Fibroblast of lung (primary cell): ENCODE measurements at regions not wholly inside any gene's neighbourhood (a gene's known extent, or its start where the extent isn't known, plus 50 kb on each side); places are given as distances from the start of the nearest gene placed in this dataset.
"Not testable (repeated sequence)": the region's sequence is repeated elsewhere in the genome, so short reads cannot be mapped to it uniquely, and the experiment has no call there.

ENCODE experiments used
- DNase-seq, 2 donors: peaks; one replicate each; pipeline versions ENCODE4 v3.0.0 to v3.0.0-alpha.2; 2010; ENCODE audit warnings: low read depth in 2 of 2
- H2AFZ ChIP-seq: 2 replicates; pipeline ENCODE4 v1.5.1; 2012; ENCODE audit warnings: low read length, control low read depth, inconsistent platforms
- H3K27ac ChIP-seq: 2 replicates; pipeline ENCODE4 v1.5.1; 2011; ENCODE audit warnings: low read length, control low read depth; ENCODE audit not compliant: insufficient read depth
- H3K27me3 ChIP-seq: 2 replicates; pipeline ENCODE4 v1.5.1; 2011; ENCODE audit warnings: mild to moderate bottlenecking, low read length; ENCODE audit not compliant: control insufficient read depth, insufficient read depth
- H3K36me3 ChIP-seq: 2 replicates; pipeline ENCODE4 v1.5.1; 2011; ENCODE audit warnings: low read length; ENCODE audit not compliant: control insufficient read depth, insufficient read depth
- H3K4me1 ChIP-seq: 2 replicates; pipeline ENCODE4 v1.5.1; 2011; ENCODE audit warnings: low read length; ENCODE audit not compliant: control insufficient read depth, insufficient read depth; ENCODE audit errors: extremely low read depth
- H3K4me2 ChIP-seq: 2 replicates; pipeline ENCODE4 v1.5.1; 2011; ENCODE audit warnings: low read length, control low read depth; ENCODE audit not compliant: insufficient read depth; ENCODE audit errors: extremely low read depth
- H3K4me3 ChIP-seq, 4 experiments: fragments of 200-600 bp in 1 of 4; sonication (generic) in 1 of 4; replicated peaks in 1 of 4; 2 replicates each; pipeline ENCODE4 v1.5.1; 2011 to 2016; ENCODE audit warnings: low read length in 4 of 4, low read depth in 3 of 4, mild to moderate bottlenecking in 3 of 4, control low read depth in 2 of 4, inconsistent platforms in 1 of 4, mixed read lengths in 1 of 4; ENCODE audit not compliant: insufficient read depth in 1 of 4; ENCODE audit errors: control extremely low read depth in 1 of 4
- H3K79me2 ChIP-seq: 2 replicates; pipeline ENCODE4 v1.5.1; 2012; ENCODE audit warnings: mild to moderate bottlenecking, low read length, inconsistent platforms; ENCODE audit not compliant: control insufficient read depth, insufficient read depth
- H3K9ac ChIP-seq: 2 replicates; pipeline ENCODE4 v1.5.1; 2011; ENCODE audit warnings: mild to moderate bottlenecking, low read length, control low read depth; ENCODE audit not compliant: insufficient read depth
- H3K9me3 ChIP-seq: 2 replicates; pipeline ENCODE4 v1.5.1; 2012; ENCODE audit warnings: low read depth, low read length; ENCODE audit not compliant: control insufficient read depth, insufficient read depth
- H4K20me1 ChIP-seq: 2 replicates; pipeline ENCODE4 v1.5.1; 2011; ENCODE audit warnings: low read length; ENCODE audit not compliant: control insufficient read depth, insufficient read depth; ENCODE audit errors: extremely low read depth
- EZH2 ChIP-seq: IDR thresholded peaks from 2 replicates; pipeline ENCODE4 v1.5.1; 2012; ENCODE audit warnings: low read length, control low read depth, mild to moderate bottlenecking; ENCODE audit errors: missing control alignments
- TF ChIP-seq, protein P1 (sequence below), 2 donors: IDR thresholded peaks in 1 of 2; conservative IDR thresholded peaks in 1 of 2; 1 replicate in 1 of 2; 2 replicates in 1 of 2; pipeline ENCODE4 v1.5.1; 2011 to 2012; ENCODE audit warnings: low read length in 2 of 2, control low read depth in 1 of 2, inconsistent platforms in 1 of 2, low read depth in 1 of 2, mild to moderate bottlenecking in 1 of 2

GRCh38 chr5:125913200-125913599, 510.0 kb upstream of the GRAMD2B start:
- Histone ChIP-seq H3K4me1 (no peaks in the 10 kb centered on the region), H3K9ac (no peak overlapping the region), H3K36me3 (no peaks in the 10 kb centered on the region), H2AFZ (no peak overlapping the region), H3K27me3 (no peaks in the 10 kb centered on the region), H3K4me2 (no peak overlapping the region), H3K9me3 (no peaks in the 10 kb centered on the region), H3K4me3 (no peak overlapping the region), H3K27ac (no peak overlapping the region), H3K79me2 (no peaks in the 10 kb centered on the region), H4K20me1 (no peaks in the 10 kb centered on the region)
- no peak for TF ChIP-seq EZH2
- TF ChIP-seq, protein P1, sequence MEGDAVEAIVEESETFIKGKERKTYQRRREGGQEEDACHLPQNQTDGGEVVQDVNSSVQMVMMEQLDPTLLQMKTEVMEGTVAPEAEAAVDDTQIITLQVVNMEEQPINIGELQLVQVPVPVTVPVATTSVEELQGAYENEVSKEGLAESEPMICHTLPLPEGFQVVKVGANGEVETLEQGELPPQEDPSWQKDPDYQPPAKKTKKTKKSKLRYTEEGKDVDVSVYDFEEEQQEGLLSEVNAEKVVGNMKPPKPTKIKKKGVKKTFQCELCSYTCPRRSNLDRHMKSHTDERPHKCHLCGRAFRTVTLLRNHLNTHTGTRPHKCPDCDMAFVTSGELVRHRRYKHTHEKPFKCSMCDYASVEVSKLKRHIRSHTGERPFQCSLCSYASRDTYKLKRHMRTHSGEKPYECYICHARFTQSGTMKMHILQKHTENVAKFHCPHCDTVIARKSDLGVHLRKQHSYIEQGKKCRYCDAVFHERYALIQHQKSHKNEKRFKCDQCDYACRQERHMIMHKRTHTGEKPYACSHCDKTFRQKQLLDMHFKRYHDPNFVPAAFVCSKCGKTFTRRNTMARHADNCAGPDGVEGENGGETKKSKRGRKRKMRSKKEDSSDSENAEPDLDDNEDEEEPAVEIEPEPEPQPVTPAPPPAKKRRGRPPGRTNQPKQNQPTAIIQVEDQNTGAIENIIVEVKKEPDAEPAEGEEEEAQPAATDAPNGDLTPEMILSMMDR (conservative IDR thresholded peaks at IDR 0.05 in 1 of 2, IDR thresholded peaks at IDR 0.05 in 1 of 2; ENCODE audit: low read depth in 1 of 2, low read length in 2 of 2) = no peak
- DNase-seq = no peak

DNA sequence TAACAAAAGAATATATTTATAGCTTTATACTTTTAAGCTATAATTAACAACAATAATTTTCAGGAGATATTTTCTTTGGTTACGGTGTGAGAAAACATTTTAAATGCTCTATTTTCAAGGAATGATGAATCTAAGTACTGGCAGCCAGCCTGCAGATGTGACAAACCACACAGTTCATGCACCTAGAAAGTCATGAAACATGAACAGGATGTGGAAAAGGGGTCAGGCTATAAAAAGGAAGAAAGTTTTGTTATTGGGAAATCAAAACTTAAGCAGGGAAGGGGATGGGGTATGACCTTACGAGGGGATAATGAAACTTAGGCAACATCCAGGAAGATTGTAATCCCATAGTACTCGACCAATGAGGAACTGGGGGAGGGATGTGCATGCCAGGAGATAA, 508.7 kb upstream of the GRAMD2B start:
- DNase-seq = peak; percentile 4 to 16
- Histone ChIP-seq H4K20me1 (no peaks in the 10 kb centered on the region), H3K27me3 (no peaks in the 10 kb centered on the region), H3K4me2 (no peak overlapping the region), H3K9ac (no peak overlapping the region), H2AFZ (no peak overlapping the region), H3K4me1 (no peaks in the 10 kb centered on the region), H3K36me3 (no peaks in the 10 kb centered on the region), H3K79me2 (no peaks in the 10 kb centered on the region), H3K4me3 (no peak overlapping the region), H3K9me3 (no peaks in the 10 kb centered on the region), H3K27ac (no peak overlapping the region)
- TF ChIP-seq EZH2 = no peak
- TF ChIP-seq, protein P1 (conservative IDR thresholded peaks at IDR 0.05 in 1 of 2, IDR thresholded peaks at IDR 0.05 in 1 of 2; ENCODE audit: low read depth in 1 of 2, low read length in 2 of 2) = no peak

GRCh38 chr5:125923958-125924357, 499.3 kb upstream of the GRAMD2B start:
- H3K9ac ChIP-seq, H2AFZ ChIP-seq, H3K79me2 ChIP-seq, H3K4me1 ChIP-seq, H3K4me2 ChIP-seq, H3K9me3 ChIP-seq, DNase-seq, H3K27me3 ChIP-seq, H3K4me3 ChIP-seq, H4K20me1 ChIP-seq, H3K36me3 ChIP-seq, H3K27ac ChIP-seq: not testable (repeated sequence)

DNA sequence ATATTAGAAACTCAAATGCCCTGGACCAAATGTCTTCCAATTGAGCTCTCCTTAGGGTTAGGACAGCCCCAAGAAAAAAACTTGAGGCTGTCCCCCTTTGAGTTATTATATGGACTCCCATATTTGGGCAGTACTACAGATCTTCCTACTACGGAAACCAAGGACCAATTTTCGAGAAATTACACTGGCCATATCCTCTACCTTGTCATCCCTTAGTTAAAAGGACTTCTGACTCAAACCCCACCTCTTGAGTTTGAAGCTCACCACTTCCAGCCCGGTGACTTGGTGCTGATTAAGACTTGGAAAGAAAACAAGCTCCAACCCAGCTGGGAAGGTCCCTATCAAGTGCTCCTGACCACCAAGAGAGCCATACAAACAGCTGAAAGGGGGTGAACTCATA, 497.0 kb upstream of the GRAMD2B start:
- H3K36me3 ChIP-seq = no peaks in the 10 kb centered on the region
- no peaks in the 10 kb centered on the region for H3K79me2 ChIP-seq
- H3K9ac ChIP-seq = no peak overlapping the region
- DNase-seq = no peak
- H3K27ac ChIP-seq = no peak overlapping the region
- no peaks in the 10 kb centered on the region for H4K20me1 ChIP-seq
- H3K4me1 ChIP-seq = no peaks in the 10 kb centered on the region
- H3K4me3 ChIP-seq = no peak overlapping the region
- H3K9me3 ChIP-seq = no peaks in the 10 kb centered on the region
- H3K4me2 ChIP-seq = no peak overlapping the region
- no peak for TF ChIP-seq EZH2
- TF ChIP-seq, protein P1 (conservative IDR thresholded peaks at IDR 0.05 in 1 of 2, IDR thresholded peaks at IDR 0.05 in 1 of 2; ENCODE audit: low read depth in 1 of 2, low read length in 2 of 2) = no peak
- no peak overlapping the region for H2AFZ ChIP-seq
- H3K27me3 ChIP-seq = no peaks in the 10 kb centered on the region
